Endothelial cell of umbilical vein (primary cell): ENCODE measurements at regions not wholly inside any gene's neighbourhood (a gene's known extent, or its start where the extent isn't known, plus 50 kb on each side); places are given as distances from the start of the nearest gene placed in this dataset.

Experiments used
- BruUV-seq: library from RNA; stranded (reverse); fragments of 400-500 nt; replicated peaks from 2 replicates; lab custom pipeline; 2021; lab: Mats Ljungman, UMichigan
- CTCF ChIA-PET: fragments of 300-600, 350-600 bp; sonication (Branson Sonifier 250); formaldehyde crosslinking; loops from one replicate; lab custom pipeline; 2021; ENCODE audit warnings: antibody characterized with exemption, inconsistent platforms; lab: Charles Lee
- POLR2A ChIA-PET: fragments of 300-600, 350-600 bp; sonication (Branson Sonifier 250); formaldehyde crosslinking; loops from one replicate; lab custom pipeline; 2021; ENCODE audit warnings: antibody characterized with exemption, inconsistent platforms; lab: Charles Lee
- DNase-seq: peaks from one replicate; pipeline ENCODE4 v3.0.0-alpha.2; 2011; ENCODE audit warnings: low read depth, low spot score
- FAIRE-seq: peaks from 2 replicates; lab custom pipeline; 2011; peaks lifted over from hg19 to GRCh38; lab: Jason Lieb, UNC
- H2AFZ ChIP-seq: 2 replicates; pipeline ENCODE4 v1.6.0; 2012; ENCODE audit warnings: low read depth, low read length, control low read depth, inconsistent platforms
- H3K27ac ChIP-seq: 2 replicates; pipeline ENCODE4 v1.5.1; 2011; ENCODE audit warnings: low read depth, mild to moderate bottlenecking, control low read depth, low read length, moderate library complexity; ENCODE audit not compliant: insufficient read depth
- H3K27me3 ChIP-seq, 2 experiments: 2 replicates each; pipeline versions ENCODE4 v1.6.0 to v1.6.1; 2011; ENCODE audit warnings: low read length in 2 of 2, mixed read lengths in 1 of 2; ENCODE audit not compliant: control insufficient read depth in 2 of 2, insufficient read depth in 2 of 2
- H3K36me3 ChIP-seq, 2 experiments: 2 replicates in 1 of 2; 3 replicates in 1 of 2; pipeline ENCODE4 v1.5.1; 2011; ENCODE audit warnings: low read length in 2 of 2, mild to moderate bottlenecking in 1 of 2, moderate library complexity in 1 of 2; ENCODE audit not compliant: control insufficient read depth in 2 of 2, insufficient read depth in 2 of 2; ENCODE audit errors: extremely low read depth in 1 of 2
- H3K4me1 ChIP-seq: 3 replicates; pipeline ENCODE4 v1.5.1; 2011; ENCODE audit warnings: mild to moderate bottlenecking, low read length; ENCODE audit not compliant: control insufficient read depth, insufficient read depth; ENCODE audit errors: extremely low read depth
- H3K4me2 ChIP-seq: 2 replicates; pipeline ENCODE4 v1.6.1; 2011; ENCODE audit warnings: low read length, control low read depth, mixed read lengths; ENCODE audit not compliant: insufficient read depth
- H3K4me3 ChIP-seq, 3 experiments: fragments of 200-600 bp in 1 of 3; sonication (generic), shearing (Covaris generic) in 1 of 3; replicated peaks in 1 of 3; 2 replicates each; pipeline ENCODE4 v1.5.1; 2011 to 2016; ENCODE audit warnings: control low read depth in 3 of 3, low read length in 3 of 3, mild to moderate bottlenecking in 2 of 3, inconsistent platforms in 1 of 3, low read depth in 1 of 3, moderate library complexity in 1 of 3; ENCODE audit not compliant: insufficient read depth in 1 of 3
- H3K79me2 ChIP-seq: 2 replicates; pipeline ENCODE4 v1.6.0; 2012; ENCODE audit warnings: low read length, inconsistent platforms; ENCODE audit not compliant: control insufficient read depth, insufficient read depth
- H3K9ac ChIP-seq: replicated peaks from 2 replicates; pipeline ENCODE3; 2011; ENCODE audit warnings: low read length, control low read depth; ENCODE audit not compliant: insufficient read depth; ENCODE audit errors: extremely low read depth
- H3K9me1 ChIP-seq: replicated peaks from 3 replicates; pipeline ENCODE4 v1.6.0; 2011; ENCODE audit warnings: mild to moderate bottlenecking, low read length; ENCODE audit not compliant: control insufficient read depth, insufficient read depth; ENCODE audit errors: extremely low read depth
- H3K9me3 ChIP-seq: replicated peaks from 2 replicates; pipeline ENCODE4 v1.5.1; 2012; ENCODE audit warnings: low read length, inconsistent platforms; ENCODE audit not compliant: control insufficient read depth, insufficient read depth
- H4K20me1 ChIP-seq: replicated peaks from 2 replicates; pipeline ENCODE3; 2011; ENCODE audit warnings: mild to moderate bottlenecking, low read length; ENCODE audit not compliant: control insufficient read depth, insufficient read depth; ENCODE audit errors: extremely low read depth
- CTCF ChIP-seq, 2 donors: IDR thresholded peaks; 1 replicate in 1 of 2; 2 replicates in 1 of 2; pipeline ENCODE4 v1.5.1; 2011; ENCODE audit warnings: low read length in 2 of 2, mild to moderate bottlenecking in 2 of 2, moderate library complexity in 2 of 2, control low read depth in 1 of 2, inconsistent platforms in 1 of 2, low read depth in 1 of 2; ENCODE audit not compliant: insufficient read depth in 1 of 2; ENCODE audit errors: extremely low read depth in 1 of 2
- EZH2 ChIP-seq: IDR thresholded peaks from 2 replicates; pipeline ENCODE4 v1.6.1; 2012; ENCODE audit warnings: borderline replicate concordance, low read depth, mild to moderate bottlenecking, moderate library complexity, low read length, inconsistent platforms; ENCODE audit not compliant: severe bottlenecking
- FOS ChIP-seq: IDR thresholded peaks from 2 replicates; pipeline ENCODE4 v1.6.1; 2011; ENCODE audit warnings: mild to moderate bottlenecking, low read length, moderate library complexity, borderline replicate concordance; ENCODE audit not compliant: insufficient read depth
- GATA2 ChIP-seq: IDR thresholded peaks from 2 replicates; pipeline ENCODE4 v1.7.0; 2011; ENCODE audit warnings: low read depth, mild to moderate bottlenecking, moderate library complexity, mixed read lengths, low read length; ENCODE audit not compliant: insufficient read length, insufficient read depth
- JUN ChIP-seq: IDR thresholded peaks from 2 replicates; pipeline ENCODE4 v1.6.1; 2011; ENCODE audit warnings: borderline replicate concordance, low read depth; ENCODE audit not compliant: insufficient read length, insufficient read depth
- MAX ChIP-seq: IDR thresholded peaks from 2 replicates; pipeline ENCODE4 v1.6.1; 2011; ENCODE audit not compliant: insufficient read depth, insufficient read length
- MYC ChIP-seq: IDR thresholded peaks from one replicate; pipeline ENCODE4 v1.6.1; 2011; ENCODE audit warnings: mild to moderate bottlenecking, low read depth, low read length
- POLR2A ChIP-seq: IDR thresholded peaks from 2 replicates; pipeline ENCODE4 v1.6.1; 2012; ENCODE audit warnings: low read depth, mild to moderate bottlenecking, control low read depth, low read length
- POLR2AphosphoS5 ChIP-seq: IDR thresholded peaks from 2 replicates; pipeline ENCODE4 v1.6.1; 2012; ENCODE audit warnings: low read depth, mild to moderate bottlenecking, control low read depth, low read length, moderate library complexity; ENCODE audit not compliant: insufficient read depth
- dilution Hi-C: fragments of 300-500 bp; cut with MboI; formaldehyde crosslinking; loops from one replicate; pipeline ENCODE4 v1.15.0; 2019; ENCODE audit warnings: low sequenced_read_pairs; ENCODE audit not compliant: extremely low pct_ligation_motif_present
- intact Hi-C: fragments of 100-400 bp; cut with micrococcal nuclease; formaldehyde crosslinking; loops from one replicate; pipeline ENCODE4 v1.10.0; 2022

DNA sequence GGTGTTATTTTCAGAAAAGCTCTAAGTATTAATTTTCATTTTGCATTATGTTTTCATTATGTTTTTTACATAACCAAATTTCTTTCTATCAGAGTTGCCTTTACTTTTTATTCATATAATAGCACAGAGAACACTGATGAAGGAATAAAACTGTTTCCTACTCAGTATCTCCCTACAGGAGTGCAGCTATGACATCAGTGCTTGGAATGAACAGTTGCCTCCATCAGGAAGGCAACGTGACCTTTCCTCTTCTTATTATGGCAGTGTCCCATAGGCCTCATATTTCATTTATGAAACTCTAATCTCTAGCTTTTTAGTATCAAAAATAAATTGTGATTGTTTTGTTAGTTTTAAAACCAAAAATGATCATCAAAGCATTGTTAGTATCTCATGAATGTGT, 712.8 kb downstream of the CD109 start:
- BruUV-seq = no TSS peak
- DNase-seq (no peak), FAIRE-seq (no peak)

More for the DNA sequence above, 712.8 kb downstream of the CD109 start:
- Histone ChIP-seq H3K27ac (no peak overlapping the region), H3K9ac (no peak overlapping the region), H3K4me1 (no peaks in the 10 kb centered on the region), H3K4me3 (no peak overlapping the region), H3K27me3 (no peaks in the 10 kb centered on the region), H3K9me3 (no peaks in the 10 kb centered on the region), H2AFZ (no peak overlapping the region), H3K79me2 (no peaks in the 10 kb centered on the region), H3K9me1 (no peaks in the 10 kb centered on the region), H4K20me1 (no peaks in the 10 kb centered on the region), H3K36me3 (no peaks in the 10 kb centered on the region), H3K4me2 (no peak overlapping the region)
- POLR2A ChIA-PET = no interaction called here
- CTCF ChIA-PET = interaction anchor here (0.7 to 10.0 kb wide), 16 partner anchors 11 to 804 kb away, joined by 3 to 393 read pairs (median 4); partner anchors contain the start of gene COL12A1
- intact Hi-C loops = loop anchor here (1.0 to 5.0 kb wide), 6 partner anchors 165 to 800 kb away; no protein-coding TSS in a partner anchor
- dilution Hi-C loops = no loop called here
- TF ChIP-seq JUN (no peak), POLR2AphosphoS5 (no peak), EZH2 (no peak), CTCF (IDR thresholded peaks at IDR 0.05; ENCODE audit: extremely low read depth in 1 of 2, insufficient read depth in 1 of 2, low read depth in 1 of 2, low read length in 2 of 2) (no peak), MAX (no peak), GATA2 (no peak), MYC (no peak), FOS (no peak), POLR2A (no peak)
